ENCODE measurements at regions not wholly inside any gene's neighbourhood (a gene's known extent, or its start where the extent isn't known, plus 50 kb on each side); places are given as distances from the start of the nearest gene placed in this dataset.

DNA sequence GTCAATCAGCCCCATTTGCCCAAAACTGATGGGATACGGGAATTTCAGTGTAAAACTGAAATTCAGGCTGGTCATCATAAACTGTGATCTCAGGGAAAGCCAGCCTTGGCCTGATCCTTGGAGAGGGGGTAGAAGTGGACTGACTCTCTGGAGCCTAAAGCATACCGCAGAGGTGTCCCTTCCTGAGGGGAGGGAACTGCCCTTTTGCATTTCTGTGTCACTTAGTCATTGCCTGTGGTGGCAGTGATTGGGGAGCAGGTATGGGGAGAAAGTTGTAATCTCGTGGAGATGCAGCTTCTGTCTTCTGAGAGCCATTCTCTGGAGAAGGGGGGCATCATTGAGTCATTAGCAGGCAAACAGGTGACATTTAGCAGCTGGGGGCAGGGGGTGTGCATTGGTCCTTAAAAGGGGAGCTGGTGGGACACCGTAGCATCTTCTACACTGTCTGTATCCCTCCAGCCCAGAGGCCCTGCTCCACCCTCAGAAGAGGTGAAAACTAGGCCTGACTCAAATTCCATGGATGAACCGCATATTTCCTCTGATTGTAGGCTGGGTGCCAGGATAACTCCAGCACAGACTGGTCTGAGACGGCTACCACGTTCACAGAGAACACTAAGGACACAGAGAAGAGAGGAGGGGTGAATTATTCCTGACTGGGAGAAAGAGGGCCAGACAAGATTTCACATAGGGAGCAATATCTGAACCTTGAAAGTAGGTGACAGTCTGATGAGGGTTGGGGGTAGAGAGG lies 143.3 kb downstream of the SEC61B start:
- Histone ChIP-seq H3K9me3 (no peaks in the 10 kb centered on the region), H3K27ac (no peak overlapping the region), H3K36me3 (no peaks in the 10 kb centered on the region), H3K4me1 (peaks cover 0 to 24% (median 6%) of the 10 kb centered on the region in 3 donors), H3K27me3 (peaks cover 0 to 40% (median 0%) of the 10 kb centered on the region in 4 donors), H3K4me3 (no peak overlapping the region)
- TF ChIP-seq, protein P1, sequence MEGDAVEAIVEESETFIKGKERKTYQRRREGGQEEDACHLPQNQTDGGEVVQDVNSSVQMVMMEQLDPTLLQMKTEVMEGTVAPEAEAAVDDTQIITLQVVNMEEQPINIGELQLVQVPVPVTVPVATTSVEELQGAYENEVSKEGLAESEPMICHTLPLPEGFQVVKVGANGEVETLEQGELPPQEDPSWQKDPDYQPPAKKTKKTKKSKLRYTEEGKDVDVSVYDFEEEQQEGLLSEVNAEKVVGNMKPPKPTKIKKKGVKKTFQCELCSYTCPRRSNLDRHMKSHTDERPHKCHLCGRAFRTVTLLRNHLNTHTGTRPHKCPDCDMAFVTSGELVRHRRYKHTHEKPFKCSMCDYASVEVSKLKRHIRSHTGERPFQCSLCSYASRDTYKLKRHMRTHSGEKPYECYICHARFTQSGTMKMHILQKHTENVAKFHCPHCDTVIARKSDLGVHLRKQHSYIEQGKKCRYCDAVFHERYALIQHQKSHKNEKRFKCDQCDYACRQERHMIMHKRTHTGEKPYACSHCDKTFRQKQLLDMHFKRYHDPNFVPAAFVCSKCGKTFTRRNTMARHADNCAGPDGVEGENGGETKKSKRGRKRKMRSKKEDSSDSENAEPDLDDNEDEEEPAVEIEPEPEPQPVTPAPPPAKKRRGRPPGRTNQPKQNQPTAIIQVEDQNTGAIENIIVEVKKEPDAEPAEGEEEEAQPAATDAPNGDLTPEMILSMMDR (IDR thresholded peaks at IDR 0.05) = no peak
- no peak for TF ChIP-seq POLR2A (IDR thresholded peaks at IDR 0.05)
- intact Hi-C loops (cut with DNase I) = no loop called here
- DNase-seq = no peak
- WGBS, 2 donors = 48 to 56% methylated on average over 5 to 6 of the region's 7 CpGs

DNA sequence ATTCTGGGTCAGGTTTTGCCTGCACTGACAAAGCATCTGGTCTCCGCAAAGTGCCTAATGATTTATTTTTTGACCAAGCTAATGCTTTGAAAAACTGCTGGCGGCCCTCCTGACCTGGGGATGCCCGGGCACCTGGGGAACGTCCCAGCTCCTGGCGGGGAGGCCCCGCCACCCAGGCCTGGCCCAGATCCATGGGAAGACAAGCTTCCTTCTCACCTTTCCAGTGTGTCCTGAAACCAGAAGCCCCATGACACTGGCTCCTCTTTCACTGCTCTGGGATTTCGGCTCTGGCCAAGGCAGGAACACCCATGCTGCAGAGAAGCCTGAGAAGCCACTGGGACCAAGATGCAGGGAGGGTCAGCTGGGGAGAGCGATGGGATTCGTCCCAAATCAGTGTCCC lies 144.1 kb downstream of the SEC61B start:
- H3K27ac ChIP-seq = no peak overlapping the region
- DNase-seq = no peak
- 74 to 81% methylated on average over 5 to 8 of the region's 9 CpGs for WGBS, 2 donors
- TF ChIP-seq POLR2A (IDR thresholded peaks at IDR 0.05) = no peak
- TF ChIP-seq, protein P1 (IDR thresholded peaks at IDR 0.05) = no peak
- no peaks in the 10 kb centered on the region for H3K36me3 ChIP-seq
- H3K4me3 ChIP-seq = no peak overlapping the region
- no peaks in the 10 kb centered on the region for H3K9me3 ChIP-seq
- intact Hi-C loops (cut with DNase I) = no loop called here
- H3K27me3 ChIP-seq = peaks cover 0 to 35% (median 0%) of the 10 kb centered on the region in 4 donors
- peaks cover 0 to 24% (median 6%) of the 10 kb centered on the region in 3 donors for H3K4me1 ChIP-seq

DNA sequence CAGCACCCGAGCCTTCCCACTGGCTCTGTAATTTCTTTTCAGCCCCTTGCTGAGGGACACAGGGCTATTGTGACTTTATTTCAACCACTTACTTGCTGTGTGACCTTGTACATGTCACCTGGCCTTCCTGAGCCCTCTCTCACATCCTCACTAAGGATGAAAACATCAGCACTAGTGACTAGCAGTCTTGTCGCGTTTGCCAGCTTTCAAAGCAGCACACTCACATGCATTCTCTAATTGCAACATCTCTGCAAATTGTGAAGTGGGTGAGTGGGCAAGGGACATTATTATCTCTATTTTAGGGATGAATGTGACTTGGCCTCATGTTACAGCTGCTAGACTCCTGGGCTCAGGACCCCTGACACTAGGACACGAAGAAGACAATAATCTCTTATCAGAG lies 144.5 kb downstream of the SEC61B start:
- Histone ChIP-seq H3K9me3 (no peaks in the 10 kb centered on the region), H3K4me1 (peaks cover 0 to 20% (median 6%) of the 10 kb centered on the region in 3 donors), H3K27me3 (peaks cover 0 to 30% (median 0%) of the 10 kb centered on the region in 4 donors), H3K4me3 (no peak overlapping the region), H3K36me3 (no peaks in the 10 kb centered on the region), H3K27ac (no peak overlapping the region)
- intact Hi-C loops (cut with DNase I) = no loop called here
- DNase-seq = no peak
- TF ChIP-seq, protein P1 (IDR thresholded peaks at IDR 0.05) = no peak
- no peak for TF ChIP-seq POLR2A (IDR thresholded peaks at IDR 0.05)
- WGBS, 2 donors = 86 to 95% methylated on average over 4 of the region's 4 CpGs

DNA sequence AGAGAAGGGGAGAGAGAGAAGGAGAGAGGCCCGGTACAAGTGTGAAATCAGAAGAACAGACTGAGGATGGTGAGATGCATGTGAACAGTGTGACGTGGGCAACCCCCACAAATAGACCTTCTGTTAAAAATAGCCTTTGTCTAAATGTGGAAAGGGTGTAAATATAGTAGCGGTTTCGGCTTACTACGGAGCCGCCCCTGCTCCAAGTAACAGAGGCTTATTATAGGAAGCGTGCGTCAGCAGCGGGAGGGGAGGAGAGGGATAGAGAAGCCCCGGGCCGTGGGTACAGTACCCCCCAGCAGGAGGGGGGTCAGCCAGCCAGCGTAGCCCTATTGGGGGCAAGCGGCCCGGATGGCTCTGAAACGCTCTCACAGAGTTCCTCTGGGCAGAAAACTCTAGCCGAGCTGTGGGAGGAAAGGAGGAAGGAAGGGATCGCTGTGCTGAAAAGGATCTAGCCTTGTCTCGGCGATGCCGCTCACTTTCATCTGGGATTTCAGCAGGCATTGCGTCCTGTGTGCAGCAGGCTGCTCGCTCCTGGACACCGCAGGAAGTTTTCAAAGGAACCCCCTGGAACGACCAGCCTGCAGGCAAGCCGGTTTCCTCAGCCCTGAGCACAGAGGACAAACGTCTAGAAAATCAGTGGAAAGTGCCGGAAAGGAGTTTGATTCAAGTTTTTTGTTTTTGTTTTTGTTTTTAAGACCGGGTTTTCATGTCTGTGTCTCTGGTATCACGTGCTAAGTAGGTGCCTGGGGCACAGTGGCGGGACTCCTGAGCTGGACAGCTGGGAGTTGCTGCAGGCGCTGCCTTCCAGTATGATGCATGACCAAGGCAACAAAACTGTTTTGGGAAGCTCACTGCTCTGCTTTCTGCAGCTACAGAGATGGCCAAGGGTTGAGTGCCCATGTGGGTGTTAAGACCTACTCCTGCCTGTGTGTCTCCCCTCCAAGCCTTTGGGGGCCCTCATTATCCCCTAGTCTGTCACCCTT lies 146.6 kb downstream of the SEC61B start:
- no peaks in the 10 kb centered on the region for H3K9me3 ChIP-seq
- H3K27ac ChIP-seq = peak overlapping the region; percentile 23 to 72 (median 65)
- H3K4me3 ChIP-seq = peak overlapping the region; percentile 19 to 64 (median 42)
- no peak for TF ChIP-seq POLR2A (IDR thresholded peaks at IDR 0.05)
- TF ChIP-seq, protein P1 (IDR thresholded peaks at IDR 0.05) = no peak
- peaks cover 0 to 26% (median 0%) of the 10 kb centered on the region in 4 donors for H3K27me3 ChIP-seq
- WGBS, 2 donors = 11 to 21% methylated on average over 17 to 26 of the region's 31 CpGs
- H3K36me3 ChIP-seq = no peaks in the 10 kb centered on the region
- no peak for DNase-seq
- intact Hi-C loops (cut with DNase I) = no loop called here
- H3K4me1 ChIP-seq = peaks cover 0 to 19% (median 6%) of the 10 kb centered on the region in 3 donors
